Tibial nerve (tissue), 3 donors: ENCODE measurements at regions not wholly inside any gene's neighbourhood (a gene's known extent, or its start where the extent isn't known, plus 50 kb on each side); places are given as distances from the start of the nearest gene placed in this dataset.

Experiments
- CTCF ChIP-seq, 5 experiments: fragments of 200-600 bp in 3 of 5; fragments of 450-650 bp in 2 of 5; sonication (generic) in 3 of 5; IDR thresholded peaks; one replicate each; pipeline ENCODE4 v1.5.1; 2016 to 2019; ENCODE audit warnings: antibody characterized with exemption in 5 of 5, mild to moderate bottlenecking in 3 of 5, moderate library complexity in 2 of 5
- POLR2A ChIP-seq, 2 donors: fragments of 450-650 bp; IDR thresholded peaks; one replicate each; pipeline ENCODE4 v1.6.1; 2017; ENCODE audit warnings: antibody characterized with exemption in 2 of 2, mild to moderate bottlenecking in 2 of 2, moderate library complexity in 2 of 2

DNA sequence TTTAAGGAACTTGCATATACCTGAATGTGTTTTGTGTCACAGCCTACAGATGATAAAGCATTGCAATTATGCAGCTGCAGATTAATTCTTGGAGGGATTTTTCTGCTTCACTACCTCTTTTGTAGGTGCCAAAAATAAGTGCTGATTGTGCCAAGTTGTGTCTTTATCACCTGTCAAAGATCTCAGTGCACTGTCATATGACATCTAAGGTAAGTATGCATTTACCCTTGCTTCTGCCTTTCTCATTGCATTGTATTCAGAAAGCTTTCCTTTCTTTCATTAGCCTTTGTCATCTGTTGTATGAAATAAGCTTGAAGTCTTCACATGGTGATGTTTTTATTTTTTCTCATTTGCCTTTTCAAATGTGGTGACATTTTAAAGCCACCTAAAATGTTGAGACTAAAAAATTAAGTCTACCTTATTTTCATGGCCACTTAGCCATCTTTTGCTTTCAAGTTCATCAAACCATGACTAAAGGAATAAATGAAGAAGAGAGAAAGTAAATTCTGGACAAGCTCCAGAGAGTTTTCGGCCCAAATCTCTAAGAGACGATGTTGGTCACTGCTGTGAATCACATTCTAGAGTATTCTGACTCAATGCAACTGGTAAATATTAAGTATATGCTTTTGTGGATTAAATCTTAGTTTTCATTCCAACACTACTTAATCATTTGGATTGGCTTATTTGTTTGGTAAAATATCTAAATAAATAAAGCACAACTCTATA lies 381.8 kb upstream of the EPHA3 start:
- TF ChIP-seq CTCF (IDR thresholded peaks at IDR 0.05): no peak
- no peak for TF ChIP-seq POLR2A (IDR thresholded peaks at IDR 0.05)
